ENCODE measurements at regions not wholly inside any gene's neighbourhood (a gene's known extent, or its start where the extent isn't known, plus 50 kb on each side); places are given as distances from the start of the nearest gene placed in this dataset.

DNA sequence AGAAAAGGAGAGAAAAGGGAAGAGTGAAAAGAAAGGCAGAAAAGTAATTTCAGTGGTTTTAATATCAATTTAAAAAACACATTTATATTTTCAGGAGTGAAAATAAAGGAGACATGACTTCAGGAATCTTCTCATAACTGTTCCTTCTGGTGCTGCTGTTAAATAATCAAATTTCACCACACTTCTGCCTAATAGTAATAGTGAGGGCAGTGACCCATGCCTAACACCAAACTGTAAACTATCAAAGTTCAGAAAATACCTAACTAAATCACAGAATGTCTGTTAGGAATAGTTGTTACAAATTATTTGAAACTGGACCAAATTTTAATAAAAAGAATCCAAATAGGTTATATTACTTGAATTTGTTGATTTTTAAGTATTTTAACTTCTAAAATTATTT lies 169.4 kb downstream of the RPL10L start:
- Mint-ChIP-seq H3K4me3 (ENCODE audit: unreplicated experiment) (no peak overlapping the region), H3K9me3 (ENCODE audit: low read depth) (peaks cover 4% of the 10 kb centered on the region), H3K36me3 (ENCODE audit: low read depth) (no peaks in the 10 kb centered on the region), H3K27ac (ENCODE audit: unreplicated experiment) (no peak overlapping the region), H3K27me3 (ENCODE audit: low read depth) (peaks cover 6% of the 10 kb centered on the region), H3K4me1 (ENCODE audit: low read depth) (no peaks in the 10 kb centered on the region)
- TF ChIP-seq, protein P1, sequence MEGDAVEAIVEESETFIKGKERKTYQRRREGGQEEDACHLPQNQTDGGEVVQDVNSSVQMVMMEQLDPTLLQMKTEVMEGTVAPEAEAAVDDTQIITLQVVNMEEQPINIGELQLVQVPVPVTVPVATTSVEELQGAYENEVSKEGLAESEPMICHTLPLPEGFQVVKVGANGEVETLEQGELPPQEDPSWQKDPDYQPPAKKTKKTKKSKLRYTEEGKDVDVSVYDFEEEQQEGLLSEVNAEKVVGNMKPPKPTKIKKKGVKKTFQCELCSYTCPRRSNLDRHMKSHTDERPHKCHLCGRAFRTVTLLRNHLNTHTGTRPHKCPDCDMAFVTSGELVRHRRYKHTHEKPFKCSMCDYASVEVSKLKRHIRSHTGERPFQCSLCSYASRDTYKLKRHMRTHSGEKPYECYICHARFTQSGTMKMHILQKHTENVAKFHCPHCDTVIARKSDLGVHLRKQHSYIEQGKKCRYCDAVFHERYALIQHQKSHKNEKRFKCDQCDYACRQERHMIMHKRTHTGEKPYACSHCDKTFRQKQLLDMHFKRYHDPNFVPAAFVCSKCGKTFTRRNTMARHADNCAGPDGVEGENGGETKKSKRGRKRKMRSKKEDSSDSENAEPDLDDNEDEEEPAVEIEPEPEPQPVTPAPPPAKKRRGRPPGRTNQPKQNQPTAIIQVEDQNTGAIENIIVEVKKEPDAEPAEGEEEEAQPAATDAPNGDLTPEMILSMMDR (IDR thresholded peaks at IDR 0.05), result no peak
- no peak for DNase-seq (ENCODE audit: low spot score)

DNA sequence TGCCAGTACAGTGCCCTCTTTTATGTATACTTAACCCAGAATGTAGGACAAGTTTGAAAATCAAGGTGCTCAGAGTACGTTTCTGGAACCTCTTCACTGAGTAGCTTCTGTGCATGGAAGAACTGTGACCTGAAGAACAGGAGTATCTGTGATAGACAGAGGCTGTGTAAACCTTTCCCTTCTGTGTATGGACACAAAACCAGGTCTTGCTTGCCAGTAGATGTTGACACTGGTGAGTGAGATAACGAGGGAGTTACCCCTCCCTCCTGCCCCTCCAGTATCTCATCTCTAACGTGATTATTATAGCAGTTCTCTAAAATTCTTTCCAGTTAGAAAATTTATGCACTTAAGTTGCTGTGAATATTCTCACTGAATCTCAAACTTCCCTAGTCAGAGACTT lies 170.8 kb downstream of the RPL10L start:
- DNase-seq (ENCODE audit: low spot score), result no peak
- no peak overlapping the region for H3K4me3 Mint-ChIP-seq (ENCODE audit: unreplicated experiment)
- H3K4me1 Mint-ChIP-seq (ENCODE audit: low read depth), result no peaks in the 10 kb centered on the region
- peaks cover 5% of the 10 kb centered on the region for H3K9me3 Mint-ChIP-seq (ENCODE audit: low read depth)
- no peak overlapping the region for H3K27ac Mint-ChIP-seq (ENCODE audit: unreplicated experiment)
- TF ChIP-seq, protein P1 (IDR thresholded peaks at IDR 0.05), result no peak
- peaks cover 5% of the 10 kb centered on the region for H3K27me3 Mint-ChIP-seq (ENCODE audit: low read depth)
- no peaks in the 10 kb centered on the region for H3K36me3 Mint-ChIP-seq (ENCODE audit: low read depth)

DNA sequence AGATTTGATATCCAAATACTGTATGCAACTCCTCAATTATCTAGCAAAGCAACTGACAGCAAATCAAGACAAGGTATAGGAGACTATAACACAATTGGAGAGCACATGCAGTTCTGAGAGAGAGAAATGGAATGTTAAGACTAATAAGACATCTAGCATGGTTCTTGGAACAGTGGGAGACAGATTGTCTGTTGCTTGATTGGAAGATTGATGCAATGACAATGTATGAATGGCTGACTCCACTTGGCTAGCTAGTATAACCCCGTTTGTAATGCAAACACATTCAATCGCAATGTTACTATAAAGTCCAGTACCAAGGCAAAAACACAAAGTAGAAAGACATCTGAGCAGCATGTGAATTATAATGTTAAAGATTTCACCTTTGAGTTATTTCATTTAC lies 179.3 kb downstream of the RPL10L start:
- DNase-seq (ENCODE audit: low spot score), result no peak
- Mint-ChIP-seq H3K27me3 (ENCODE audit: low read depth) (no peaks in the 10 kb centered on the region), H3K36me3 (ENCODE audit: low read depth) (no peaks in the 10 kb centered on the region), H3K4me3 (ENCODE audit: unreplicated experiment) (no peak overlapping the region), H3K9me3 (ENCODE audit: low read depth) (peaks cover 4% of the 10 kb centered on the region), H3K27ac (ENCODE audit: unreplicated experiment) (no peak overlapping the region), H3K4me1 (ENCODE audit: low read depth) (no peaks in the 10 kb centered on the region)
- TF ChIP-seq, protein P1 (IDR thresholded peaks at IDR 0.05), result no peak

DNA sequence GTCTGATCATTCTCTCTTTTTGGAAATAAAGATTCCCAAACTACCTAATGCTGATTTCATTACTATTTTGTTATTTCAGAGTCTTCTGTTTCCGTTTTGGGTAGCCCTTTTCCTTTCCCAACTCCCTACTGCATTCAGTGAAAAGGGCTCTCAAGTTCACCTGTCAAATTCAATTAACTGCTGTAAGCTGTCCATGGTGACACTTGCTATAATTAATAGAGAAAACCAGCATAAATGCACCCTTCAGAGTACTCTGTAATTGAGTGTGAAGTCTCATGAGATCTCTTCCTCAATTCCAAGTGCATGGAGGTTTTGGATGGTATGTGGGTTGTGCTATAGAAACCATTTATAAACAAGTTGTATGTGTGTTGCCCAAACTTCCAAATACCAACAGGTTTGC lies 187.2 kb downstream of the RPL10L start:
- Mint-ChIP-seq H3K27ac (ENCODE audit: unreplicated experiment) (no peak overlapping the region), H3K9me3 (ENCODE audit: low read depth) (peaks cover 19% of the 10 kb centered on the region), H3K4me3 (ENCODE audit: unreplicated experiment) (no peak overlapping the region), H3K27me3 (ENCODE audit: low read depth) (no peaks in the 10 kb centered on the region), H3K4me1 (ENCODE audit: low read depth) (no peaks in the 10 kb centered on the region), H3K36me3 (ENCODE audit: low read depth) (peaks cover 4% of the 10 kb centered on the region)
- TF ChIP-seq, protein P1 (IDR thresholded peaks at IDR 0.05), result no peak
- DNase-seq (ENCODE audit: low spot score), result no peak

DNA sequence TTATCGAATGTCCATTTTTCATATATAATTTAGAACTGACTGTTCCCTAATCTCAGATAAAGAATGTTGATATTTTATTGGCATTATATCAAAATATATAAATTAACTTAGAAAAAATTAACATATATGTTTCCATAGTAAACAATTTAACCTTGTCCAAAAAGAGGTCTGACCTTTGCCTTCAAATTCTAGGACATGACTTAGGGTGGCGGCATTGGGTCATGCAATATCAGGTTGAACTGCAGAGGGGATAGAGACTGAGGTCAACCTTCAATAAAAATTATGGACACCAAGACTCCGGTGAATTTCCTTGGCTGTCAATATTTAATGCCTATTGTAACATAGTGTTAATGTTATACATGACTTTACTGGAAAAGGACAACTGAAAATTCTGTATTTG lies 199.8 kb downstream of the RPL10L start:
- no peak for DNase-seq (ENCODE audit: low spot score)
- Mint-ChIP-seq H3K4me1 (ENCODE audit: low read depth) (no peaks in the 10 kb centered on the region), H3K27ac (ENCODE audit: unreplicated experiment) (no peak overlapping the region), H3K4me3 (ENCODE audit: unreplicated experiment) (no peak overlapping the region), H3K27me3 (ENCODE audit: low read depth) (peaks cover 3% of the 10 kb centered on the region), H3K9me3 (ENCODE audit: low read depth) (no peaks in the 10 kb centered on the region), H3K36me3 (ENCODE audit: low read depth) (no peaks in the 10 kb centered on the region)
- TF ChIP-seq, protein P1 (IDR thresholded peaks at IDR 0.05), result no peak

Measured in chondrocyte (in vitro differentiated cells).